K562 (cell line): ENCODE measurements at regions not wholly inside any gene's neighbourhood (a gene's known extent, or its start where the extent isn't known, plus 50 kb on each side); places are given as distances from the start of the nearest gene placed in this dataset.

Source experiments
- ATAC-seq: fragments of 200-7000 bp; cut with Tn5 transposase; 3 replicates; pipeline ENCODE4 v1.9.1; 2020; ENCODE audit warnings: moderate library complexity
- BruUV-seq: library from RNA; stranded (reverse); fragments of 400-500 nt; replicated peaks from 2 replicates; lab custom pipeline; 2021; lab: Mats Ljungman, UMichigan
- CTCF ChIA-PET: fragments of 300-600 bp; formaldehyde crosslinking; extraction: SDS; loops from one replicate; lab custom pipeline; 2021; ENCODE audit warnings: low intra/inter-chr PET ratio; lab: Yijun Ruan, JAX
- POLR2A ChIA-PET: fragments of 300-600, 350-650 bp; sonication (Branson Sonifier 250); formaldehyde crosslinking; extraction: SDS; loops from one replicate; lab custom pipeline; 2021; ENCODE audit warnings: antibody characterized with exemption, inconsistent platforms; lab: Yijun Ruan, JAX
- DNase-seq, 4 experiments: peaks; one replicate each; pipeline versions ENCODE4 v3.0.0 to v3.0.0-alpha.2; 2011 to 2018; ENCODE audit warnings: low spot score in 3 of 4, mixed read lengths in 3 of 4; ENCODE audit errors: extremely low read depth in 1 of 4
- FAIRE-seq: peaks from 2 replicates; lab custom pipeline; 2011; peaks lifted over from hg19 to GRCh38; lab: Jason Lieb, UNC
- H2AFZ ChIP-seq: 2 replicates; pipeline ENCODE4 v1.6.0; 2011; ENCODE audit warnings: low read depth, low read length, control low read depth, inconsistent platforms
- H3K27ac ChIP-seq: fragments of 200-600 bp; 3 replicates; pipeline ENCODE4 v1.8.0; 2011; ENCODE audit warnings: low read depth, mild to moderate bottlenecking, control low read depth, inconsistent platforms, low read length, moderate library complexity, mixed read lengths; ENCODE audit errors: extremely low read depth
- H3K27me3 ChIP-seq, 2 experiments: fragments of 300-600 bp in 1 of 2; 2 replicates in 1 of 2; 3 replicates in 1 of 2; pipeline versions ENCODE4 v1.6.0 to v1.8.0; 2011; ENCODE audit warnings: inconsistent platforms in 2 of 2, low read length in 2 of 2, mild to moderate bottlenecking in 1 of 2, mixed read lengths in 1 of 2, moderate library complexity in 1 of 2; ENCODE audit not compliant: control insufficient read depth in 2 of 2, insufficient read depth in 2 of 2
- H3K36me3 ChIP-seq: fragments of 300-600 bp; 3 replicates; pipeline ENCODE4 v1.8.0; 2011; ENCODE audit warnings: mild to moderate bottlenecking, low read length, inconsistent platforms; ENCODE audit not compliant: control insufficient read depth, insufficient read depth
- H3K4me1 ChIP-seq, 2 experiments: fragments of 200-600 bp in 1 of 2; replicated peaks in 1 of 2; 2 replicates in 1 of 2; 3 replicates in 1 of 2; pipeline versions ENCODE4 v1.5.1 to v1.8.0; 2011; ENCODE audit warnings: inconsistent platforms in 2 of 2, low read length in 2 of 2, mild to moderate bottlenecking in 1 of 2, mixed read lengths in 1 of 2, moderate library complexity in 1 of 2; ENCODE audit not compliant: control insufficient read depth in 2 of 2, insufficient read depth in 2 of 2
- H3K4me2 ChIP-seq: 2 replicates; pipeline ENCODE4 v1.6.1; 2011; ENCODE audit warnings: low read length, control low read depth, inconsistent platforms, mixed read lengths; ENCODE audit not compliant: insufficient read depth
- H3K4me3 ChIP-seq: fragments of 200-600 bp; sonication (generic), shearing (Covaris generic); 2 replicates; pipeline ENCODE4 v1.5.1; 2016; ENCODE audit warnings: control low read depth, inconsistent platforms
- H3K79me2 ChIP-seq: fragments of 200-600 bp; 3 replicates; pipeline ENCODE4 v1.8.0; 2011; ENCODE audit warnings: low read length, inconsistent platforms; ENCODE audit not compliant: control insufficient read depth, insufficient read depth
- H3K9ac ChIP-seq, 2 experiments: 2 replicates each; pipeline versions ENCODE4 v1.6.0 to v1.6.1; 2011; ENCODE audit warnings: low read depth in 2 of 2, low read length in 2 of 2, control low read depth in 1 of 2, inconsistent platforms in 1 of 2, mild to moderate bottlenecking in 1 of 2, mixed read lengths in 1 of 2; ENCODE audit not compliant: insufficient read depth in 1 of 2
- H3K9me1 ChIP-seq: one replicate; pipeline ENCODE4 v1.6.0; 2011; ENCODE audit warnings: inconsistent platforms, mild to moderate bottlenecking, low read length, moderate library complexity; ENCODE audit not compliant: control insufficient read depth, insufficient read depth
- H3K9me3 ChIP-seq: replicated peaks from 2 replicates; pipeline ENCODE4 v1.5.1; 2011; ENCODE audit warnings: low read depth, low read length, inconsistent platforms; ENCODE audit not compliant: control insufficient read depth, insufficient read depth
- H4K20me1 ChIP-seq: replicated peaks from 2 replicates; pipeline ENCODE4 v1.6.1; 2011; ENCODE audit warnings: low read length, inconsistent platforms, mixed read lengths; ENCODE audit not compliant: control insufficient read depth, insufficient read depth
- BRF2 ChIP-seq: IDR thresholded peaks from 3 replicates; pipeline ENCODE4 v1.6.1; 2011; ENCODE audit warnings: borderline replicate concordance, mild to moderate bottlenecking; ENCODE audit not compliant: insufficient read length, insufficient read depth
- ZKSCAN1 ChIP-seq: fragments of 150-350 bp; IDR thresholded peaks from 2 replicates; pipeline ENCODE4 v1.6.1; 2016; ENCODE audit warnings: low read depth, low read length
- WGBS: fragments of 100-300 bp; shearing (Covaris generic); methylation state at CpG from one replicate; pipeline ENCODE4 v1.1.6; 2016; ENCODE audit warnings: low coverage, mixed read lengths; ENCODE audit not compliant: insufficient coverage; ENCODE audit errors: missing lambda C conversion rate; 5-methylcytosine and 5-hydroxymethylcytosine counted together
- in situ Hi-C: fragments of 300-500 bp; cut with MboI; formaldehyde crosslinking; loops from 4 replicates; pipeline ENCODE4 v1.15.0; 2018; ENCODE audit warnings: inconsistent platforms, mixed read lengths
- intact Hi-C: fragments of 100-400 bp; cut with micrococcal nuclease; formaldehyde crosslinking; loops from 2 replicates; pipeline ENCODE4 v1.14.2; 2022

GRCh38 chr4:177001271-177002175, 208.8 kb upstream of the VEGFC start (continued):
- TF ChIP-seq ZKSCAN1, result no peak
- TF ChIP-seq, all 486 proteins: peak for 0

GRCh38 chr4:177005674-177006230, 213.0 kb upstream of the VEGFC start:
- no peak for TF ChIP-seq BRF2
- in situ Hi-C loops, result no loop called here
- 0% methylated on average over 3 of the region's 3 CpGs for whole genome bisulfite sequencing
- Histone ChIP-seq H4K20me1 (no peaks in the 10 kb centered on the region), H3K27me3 (no peaks in the 10 kb centered on the region), H3K9me3 (no peaks in the 10 kb centered on the region), H3K9ac (no peak overlapping the region), H3K4me1 (no peaks in the 10 kb centered on the region), H2AFZ (no peak overlapping the region), H3K27ac (no peak overlapping the region), H3K9me1 (no peaks in the 10 kb centered on the region), H3K79me2 (no peaks in the 10 kb centered on the region), H3K36me3 (no peaks in the 10 kb centered on the region), H3K4me3 (no peak overlapping the region), H3K4me2 (no peak overlapping the region)
- intact Hi-C loops, result no loop called here
- ChIA-PET POLR2A (no interaction called here), CTCF (no interaction called here)
- no peak for DNase-seq
- no TSS peak for BruUV-seq
- FAIRE-seq, result no peak
- ATAC-seq, result no peak
